ENCODE measurements at regions not wholly inside any gene's neighbourhood (a gene's known extent, or its start where the extent isn't known, plus 50 kb on each side); places are given as distances from the start of the nearest gene placed in this dataset.

- TF ChIP-seq CTCF (IDR thresholded peaks at IDR 0.05 in 8 of 11, conservative IDR thresholded peaks at IDR 0.05 in 3 of 11) (no peak), POLR2AphosphoS5 (IDR thresholded peaks at IDR 0.05) (no peak), POLR2A (IDR thresholded peaks at IDR 0.05) (no peak)
Measured at GRCh38 chr11:10627816-10628215, 59.4 kb upstream of the LYVE1 start.

Data from spleen (tissue), 7 donors.